ENCODE measurements at regions not wholly inside any gene's neighbourhood (a gene's known extent, or its start where the extent isn't known, plus 50 kb on each side); places are given as distances from the start of the nearest gene placed in this dataset.

DNA sequence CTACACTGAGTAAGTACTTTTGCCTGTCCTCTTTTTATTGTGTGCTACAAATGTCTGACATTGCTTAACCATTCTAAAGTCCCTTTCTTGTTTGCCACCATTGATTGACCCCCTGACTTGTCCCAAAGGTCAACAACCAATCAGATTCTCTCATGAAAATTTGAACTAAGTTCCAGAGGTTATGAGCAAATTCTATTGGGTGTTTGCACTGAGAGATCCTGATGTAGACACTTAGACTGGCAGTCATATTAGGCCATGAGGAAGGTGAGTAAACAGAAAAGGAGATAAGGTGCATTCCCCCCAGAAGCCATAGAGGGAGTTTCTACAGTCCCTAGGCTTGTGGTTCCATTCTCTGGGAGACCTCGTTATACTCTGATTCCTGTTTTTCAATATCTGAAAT is 101.3 kb upstream of the E2F8 start:
- no peak for DNase-seq (ENCODE audit: low read depth, low spot score)
- H3K27me3 ChIP-seq (ENCODE audit: insufficient read depth, insufficient read length), result peaks cover 62% of the 10 kb centered on the region
- no peaks in the 10 kb centered on the region for H3K36me3 ChIP-seq (ENCODE audit: insufficient read depth, insufficient read length, low read length)
- H3K9ac ChIP-seq (ENCODE audit: insufficient read length, low read depth), result no peak overlapping the region
- no peaks in the 10 kb centered on the region for H3K9me3 ChIP-seq (ENCODE audit: insufficient read depth, low read length)
- no peak for TF ChIP-seq YY1 (IDR thresholded peaks at IDR 0.05; ENCODE audit: insufficient read depth, insufficient read length)
- H3K4me1 ChIP-seq (ENCODE audit: insufficient read depth, insufficient read length), result peaks cover 8% of the 10 kb centered on the region
- no peak overlapping the region for H3K4me3 ChIP-seq (ENCODE audit: insufficient read length, low read depth)

DNA sequence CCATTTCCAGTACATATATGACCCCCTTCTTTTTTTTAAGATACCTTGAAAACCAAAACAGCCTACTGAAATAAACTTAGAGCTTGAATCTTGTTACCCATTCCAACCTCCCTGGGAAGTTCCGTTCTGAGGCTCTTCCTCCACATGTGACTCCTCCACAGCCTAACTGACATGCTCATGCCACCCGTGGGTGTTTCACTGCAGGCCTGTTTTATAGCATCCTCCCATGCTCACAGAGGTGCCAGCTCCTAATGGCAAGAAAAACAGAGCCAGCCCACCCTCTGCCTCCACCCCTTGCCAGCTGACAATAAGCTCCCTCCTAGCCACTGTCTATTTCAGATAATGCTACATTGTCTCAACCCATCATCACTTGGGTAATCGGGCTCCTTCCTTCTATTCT is 97.6 kb upstream of the E2F8 start:
- no peak for TF ChIP-seq YY1 (IDR thresholded peaks at IDR 0.05; ENCODE audit: insufficient read depth, insufficient read length)
- no peak for TF ChIP-seq SUZ12 (IDR thresholded peaks at IDR 0.05; ENCODE audit: extremely low read depth, insufficient read depth, insufficient read length)
- TF ChIP-seq ZNF274 (IDR thresholded peaks at IDR 0.05; ENCODE audit: low read depth, low read length), result no peak
- H3K4me3 ChIP-seq (ENCODE audit: insufficient read length, low read depth), result no peak overlapping the region
- no peak for DNase-seq (ENCODE audit: low read depth, low spot score)
- H3K9ac ChIP-seq (ENCODE audit: insufficient read length, low read depth), result no peak overlapping the region
- H3K27me3 ChIP-seq (ENCODE audit: insufficient read depth, insufficient read length), result peaks cover 25% of the 10 kb centered on the region
- no peaks in the 10 kb centered on the region for H3K36me3 ChIP-seq (ENCODE audit: insufficient read depth, insufficient read length, low read length)
- H3K9me3 ChIP-seq (ENCODE audit: insufficient read depth, low read length), result no peaks in the 10 kb centered on the region
- no peaks in the 10 kb centered on the region for H3K4me1 ChIP-seq (ENCODE audit: insufficient read depth, insufficient read length)

DNA sequence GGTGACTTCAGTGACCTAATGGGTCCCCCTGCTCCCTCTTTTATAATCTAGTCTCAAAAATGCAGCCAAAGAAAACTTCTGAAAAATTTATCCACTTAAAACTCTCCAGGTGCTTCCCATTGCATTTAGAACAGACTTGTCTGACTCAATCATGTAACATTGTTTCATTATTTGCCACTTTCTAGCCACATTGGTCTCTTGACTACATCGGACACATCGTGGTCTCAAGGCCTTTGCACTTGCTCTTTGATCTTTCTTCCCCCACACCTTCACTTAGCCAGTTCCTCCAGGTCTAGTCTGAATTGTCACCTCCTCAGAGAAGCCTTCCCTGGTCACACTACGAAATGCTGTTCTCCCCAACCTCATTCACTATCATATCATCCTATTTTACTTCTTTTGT is 97.0 kb upstream of the E2F8 start:
- TF ChIP-seq ZNF274 (IDR thresholded peaks at IDR 0.05; ENCODE audit: low read depth, low read length) (no peak), SUZ12 (IDR thresholded peaks at IDR 0.05; ENCODE audit: extremely low read depth, insufficient read depth, insufficient read length) (no peak), YY1 (IDR thresholded peaks at IDR 0.05; ENCODE audit: insufficient read depth, insufficient read length) (no peak)
- H3K9me3 ChIP-seq (ENCODE audit: insufficient read depth, low read length), result no peaks in the 10 kb centered on the region
- DNase-seq (ENCODE audit: low read depth, low spot score), result no peak
- no peaks in the 10 kb centered on the region for H3K36me3 ChIP-seq (ENCODE audit: insufficient read depth, insufficient read length, low read length)
- H3K4me1 ChIP-seq (ENCODE audit: insufficient read depth, insufficient read length), result no peaks in the 10 kb centered on the region
- H3K27me3 ChIP-seq (ENCODE audit: insufficient read depth, insufficient read length), result peaks cover 19% of the 10 kb centered on the region
- H3K9ac ChIP-seq (ENCODE audit: insufficient read length, low read depth), result no peak overlapping the region
- H3K4me3 ChIP-seq (ENCODE audit: insufficient read length, low read depth), result no peak overlapping the region

DNA sequence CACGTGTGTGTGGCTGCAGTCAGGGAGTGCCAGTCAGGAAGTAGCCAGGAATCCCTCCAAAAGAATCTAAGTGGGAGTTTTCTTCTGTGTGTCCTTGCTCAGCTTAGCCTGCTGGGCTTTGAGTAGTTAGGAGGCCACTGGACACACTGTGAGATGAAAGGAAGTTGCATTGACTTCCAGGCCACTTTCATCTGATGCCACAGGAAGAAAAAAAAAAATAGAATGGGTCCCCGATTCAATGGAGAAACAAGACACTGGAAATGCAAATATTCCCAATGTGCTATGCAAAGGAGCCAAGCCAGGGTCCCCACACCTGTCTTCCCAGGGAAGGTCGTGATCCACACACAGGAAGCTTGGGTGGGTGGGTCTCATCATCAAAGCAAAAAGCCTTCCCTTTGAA is 95.6 kb upstream of the E2F8 start:
- no peak overlapping the region for H3K9ac ChIP-seq (ENCODE audit: insufficient read length, low read depth)
- H3K4me1 ChIP-seq (ENCODE audit: insufficient read depth, insufficient read length), result no peaks in the 10 kb centered on the region
- no peak overlapping the region for H3K4me3 ChIP-seq (ENCODE audit: insufficient read length, low read depth)
- H3K9me3 ChIP-seq (ENCODE audit: insufficient read depth, low read length), result no peaks in the 10 kb centered on the region
- no peaks in the 10 kb centered on the region for H3K36me3 ChIP-seq (ENCODE audit: insufficient read depth, insufficient read length, low read length)
- TF ChIP-seq YY1 (IDR thresholded peaks at IDR 0.05; ENCODE audit: insufficient read depth, insufficient read length) (no peak), SUZ12 (IDR thresholded peaks at IDR 0.05; ENCODE audit: extremely low read depth, insufficient read depth, insufficient read length) (no peak), ZNF274 (IDR thresholded peaks at IDR 0.05; ENCODE audit: low read depth, low read length) (no peak)
- H3K27me3 ChIP-seq (ENCODE audit: insufficient read depth, insufficient read length), result peaks cover 5% of the 10 kb centered on the region
- DNase-seq (ENCODE audit: low read depth, low spot score), result no peak

DNA sequence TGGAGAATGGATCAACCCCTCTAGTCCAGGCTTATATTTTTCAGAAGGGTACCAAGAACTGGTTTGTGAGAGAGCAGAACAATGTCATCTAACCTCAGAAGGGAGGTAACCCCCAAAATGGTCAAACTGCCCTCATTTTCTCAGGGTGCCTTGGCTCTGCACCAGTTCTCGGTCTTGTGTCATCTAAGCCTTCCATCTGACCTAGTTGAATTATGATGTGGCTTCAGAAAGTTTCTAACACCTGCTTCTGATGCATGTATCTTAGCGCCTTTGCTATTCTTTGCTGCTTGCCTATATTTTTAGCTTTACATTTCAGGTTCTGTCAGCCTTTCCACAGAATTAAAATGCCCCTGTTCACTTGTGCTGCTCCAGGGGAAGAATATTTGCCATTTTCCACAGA is 91.7 kb upstream of the E2F8 start:
- DNase-seq (ENCODE audit: low read depth, low spot score), result no peak
- TF ChIP-seq ZNF274 (IDR thresholded peaks at IDR 0.05; ENCODE audit: low read depth, low read length) (no peak), SUZ12 (IDR thresholded peaks at IDR 0.05; ENCODE audit: extremely low read depth, insufficient read depth, insufficient read length) (no peak), YY1 (IDR thresholded peaks at IDR 0.05; ENCODE audit: insufficient read depth, insufficient read length) (no peak)
- Histone ChIP-seq H3K27me3 (ENCODE audit: insufficient read depth, insufficient read length) (no peaks in the 10 kb centered on the region), H3K4me3 (ENCODE audit: insufficient read length, low read depth) (no peak overlapping the region), H3K9me3 (ENCODE audit: insufficient read depth, low read length) (no peaks in the 10 kb centered on the region), H3K4me1 (ENCODE audit: insufficient read depth, insufficient read length) (no peaks in the 10 kb centered on the region), H3K9ac (ENCODE audit: insufficient read length, low read depth) (no peak overlapping the region), H3K36me3 (ENCODE audit: insufficient read depth, insufficient read length, low read length) (no peaks in the 10 kb centered on the region)

DNA sequence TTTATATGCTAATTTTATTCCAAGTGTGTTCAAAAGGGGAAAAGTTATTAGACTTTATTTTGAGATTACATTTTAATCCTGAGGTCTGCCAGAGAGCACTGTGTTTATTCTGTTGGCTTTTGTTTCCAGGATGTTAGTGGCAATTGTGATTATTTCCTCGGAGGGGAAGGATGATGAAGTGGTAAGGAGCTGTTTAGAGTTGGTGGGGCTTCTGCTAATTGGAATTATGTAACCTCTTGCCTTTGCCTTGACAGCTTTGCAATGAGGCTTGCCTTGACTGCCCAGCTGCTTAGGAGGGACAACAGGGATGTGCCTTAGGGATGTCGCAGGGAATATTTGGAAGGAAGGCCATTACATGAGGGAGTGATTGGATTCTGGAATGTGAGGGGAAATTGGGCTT is 89.7 kb upstream of the E2F8 start:
- Histone ChIP-seq H3K4me3 (ENCODE audit: insufficient read length, low read depth) (no peak overlapping the region), H3K36me3 (ENCODE audit: insufficient read depth, insufficient read length, low read length) (no peaks in the 10 kb centered on the region), H3K9ac (ENCODE audit: insufficient read length, low read depth) (no peak overlapping the region), H3K4me1 (ENCODE audit: insufficient read depth, insufficient read length) (no peaks in the 10 kb centered on the region), H3K27me3 (ENCODE audit: insufficient read depth, insufficient read length) (no peaks in the 10 kb centered on the region), H3K9me3 (ENCODE audit: insufficient read depth, low read length) (no peaks in the 10 kb centered on the region)
- TF ChIP-seq YY1 (IDR thresholded peaks at IDR 0.05; ENCODE audit: insufficient read depth, insufficient read length) (no peak), SUZ12 (IDR thresholded peaks at IDR 0.05; ENCODE audit: extremely low read depth, insufficient read depth, insufficient read length) (no peak), ZNF274 (IDR thresholded peaks at IDR 0.05; ENCODE audit: low read depth, low read length) (no peak)
- no peak for DNase-seq (ENCODE audit: low read depth, low spot score)

DNA sequence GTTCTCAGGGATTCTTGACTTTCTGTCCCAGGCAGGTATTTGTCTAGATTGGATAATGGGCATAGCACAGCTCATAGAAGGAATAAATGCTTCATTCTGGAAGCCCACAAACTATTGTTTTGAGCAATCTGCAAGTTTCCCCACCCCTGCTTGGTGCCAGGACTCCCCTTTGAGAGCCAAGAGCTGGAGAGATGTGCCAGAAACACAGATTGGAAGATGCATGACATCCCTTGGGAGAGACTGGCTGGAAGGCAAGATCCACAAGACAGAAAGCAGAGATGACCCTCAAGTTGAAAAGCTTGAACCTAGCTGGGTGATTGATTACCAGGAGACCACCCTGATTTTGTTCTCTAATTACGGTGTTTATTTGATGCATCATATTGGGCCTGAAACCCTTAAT is 89.2 kb upstream of the E2F8 start:
- H3K9ac ChIP-seq (ENCODE audit: insufficient read length, low read depth), result no peak overlapping the region
- no peaks in the 10 kb centered on the region for H3K27me3 ChIP-seq (ENCODE audit: insufficient read depth, insufficient read length)
- no peak overlapping the region for H3K4me3 ChIP-seq (ENCODE audit: insufficient read length, low read depth)
- DNase-seq (ENCODE audit: low read depth, low spot score), result no peak
- H3K4me1 ChIP-seq (ENCODE audit: insufficient read depth, insufficient read length), result no peaks in the 10 kb centered on the region
- H3K9me3 ChIP-seq (ENCODE audit: insufficient read depth, low read length), result no peaks in the 10 kb centered on the region
- no peaks in the 10 kb centered on the region for H3K36me3 ChIP-seq (ENCODE audit: insufficient read depth, insufficient read length, low read length)
- TF ChIP-seq YY1 (IDR thresholded peaks at IDR 0.05; ENCODE audit: insufficient read depth, insufficient read length), result no peak
- TF ChIP-seq SUZ12 (IDR thresholded peaks at IDR 0.05; ENCODE audit: extremely low read depth, insufficient read depth, insufficient read length), result no peak
- TF ChIP-seq ZNF274 (IDR thresholded peaks at IDR 0.05; ENCODE audit: low read depth, low read length), result no peak
